NB4 (cell line): ENCODE measurements at regions not wholly inside any gene's neighbourhood (a gene's known extent, or its start where the extent isn't known, plus 50 kb on each side); places are given as distances from the start of the nearest gene placed in this dataset.

Experiments used
- CTCF ChIP-seq: IDR thresholded peaks from one replicate; pipeline ENCODE4 v1.5.1; 2012; ENCODE audit warnings: low read depth, low read length
- MAX ChIP-seq: IDR thresholded peaks from 2 replicates; pipeline ENCODE4 v1.6.1; 2011; ENCODE audit warnings: low read depth, low read length
- POLR2A ChIP-seq: IDR thresholded peaks from 2 replicates; pipeline ENCODE4 v1.6.1; 2011; ENCODE audit warnings: mild to moderate bottlenecking; ENCODE audit not compliant: insufficient read length; ENCODE audit errors: extremely low read depth

GRCh38 chr2:89833780-89834117 lies 1142.3 kb downstream of the RPIA start:
- TF ChIP-seq POLR2A = no peak
- TF ChIP-seq CTCF = no peak
- no peak for TF ChIP-seq MAX
